Glomerular visceral epithelial cell (primary cell): ENCODE measurements at regions not wholly inside any gene's neighbourhood (a gene's known extent, or its start where the extent isn't known, plus 50 kb on each side); places are given as distances from the start of the nearest gene placed in this dataset.
A peak's percentile ranks its signal among the peaks of the same experiment; 100 is the strongest.

Experiments used
- DNase-seq: peaks from one replicate; pipeline ENCODE4 v3.0.0-alpha.2; 2016; ENCODE audit errors: extremely low spot score

GRCh38 chr5:124234022-124234769, 512.2 kb downstream of the ZNF608 start:
- no peak for DNase-seq

GRCh38 chr5:124232515-124232914, 513.9 kb downstream of the ZNF608 start:
- no peak for DNase-seq

DNA sequence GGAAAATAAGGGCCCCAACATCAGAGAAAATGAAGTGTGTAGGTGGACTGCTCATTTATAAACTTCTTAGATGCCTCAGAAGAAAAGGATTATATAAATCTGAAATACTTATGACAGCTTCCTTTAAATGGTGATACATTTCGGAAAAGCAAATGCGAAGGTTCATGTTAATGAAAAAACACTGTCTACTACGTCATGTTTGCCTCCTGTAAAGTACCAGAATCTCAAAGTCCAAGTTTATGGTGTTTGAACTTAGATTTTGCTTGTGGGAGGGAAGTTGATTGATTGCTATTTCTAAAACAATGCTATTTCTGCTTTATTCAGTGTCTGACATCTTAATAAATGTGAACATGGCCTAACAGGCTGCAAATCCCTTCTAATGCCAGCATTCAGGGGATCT, 514.6 kb downstream of the ZNF608 start:
- no peak for DNase-seq

GRCh38 chr5:124231230-124231629, 515.2 kb downstream of the ZNF608 start:
- no peak for DNase-seq

GRCh38 chr5:124230456-124230855, 516.0 kb downstream of the ZNF608 start:
- no peak for DNase-seq

GRCh38 chr5:124229352-124229751, 517.1 kb downstream of the ZNF608 start:
- DNase-seq: no peak

GRCh38 chr5:124227914-124228313, 518.5 kb downstream of the ZNF608 start:
- no peak for DNase-seq

GRCh38 chr5:124220418-124220817, 526.0 kb downstream of the ZNF608 start:
- DNase-seq: no peak

DNA sequence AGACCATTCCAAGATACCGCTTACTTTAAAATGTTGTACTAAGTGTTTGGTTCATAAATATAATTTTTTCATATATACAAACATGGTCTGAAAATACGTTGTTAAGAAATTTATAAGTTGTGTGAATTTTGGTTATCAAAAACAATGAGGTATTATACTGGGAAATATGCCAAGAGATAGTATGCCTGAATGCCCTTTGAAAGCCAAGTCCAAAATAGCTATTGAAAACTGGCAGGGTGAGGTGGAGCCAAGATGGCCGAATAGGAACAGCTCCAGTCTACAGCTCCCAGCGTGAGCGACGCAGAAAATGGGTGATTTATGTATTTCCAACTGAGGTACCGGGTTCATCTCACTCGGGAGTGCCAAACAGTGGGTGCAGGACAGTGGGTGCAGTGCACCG, 533.5 kb downstream of the ZNF608 start:
- no peak for DNase-seq

GRCh38 chr5:124210111-124210910, 536.1 kb downstream of the ZNF608 start:
- peak; percentile 11 for DNase-seq

DNA sequence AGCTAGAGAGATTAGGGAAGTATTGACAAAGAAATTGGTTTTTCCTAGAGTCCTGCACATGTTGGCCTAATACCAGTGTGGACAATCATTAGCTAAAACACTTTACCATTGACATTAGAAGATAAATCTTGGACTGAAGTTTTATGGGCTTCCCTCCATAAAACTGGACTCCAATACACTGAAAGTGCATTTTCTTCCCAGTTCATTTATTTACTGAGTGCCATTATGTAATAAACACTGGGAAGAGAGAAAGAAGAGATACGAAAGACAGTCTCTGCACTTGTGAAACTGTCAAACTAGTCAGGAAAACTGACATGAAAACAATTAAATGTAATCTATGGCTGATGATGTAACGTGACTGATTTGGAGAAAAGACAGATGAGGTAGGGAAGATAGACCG, 539.3 kb downstream of the ZNF608 start:
- no peak for DNase-seq

DNA sequence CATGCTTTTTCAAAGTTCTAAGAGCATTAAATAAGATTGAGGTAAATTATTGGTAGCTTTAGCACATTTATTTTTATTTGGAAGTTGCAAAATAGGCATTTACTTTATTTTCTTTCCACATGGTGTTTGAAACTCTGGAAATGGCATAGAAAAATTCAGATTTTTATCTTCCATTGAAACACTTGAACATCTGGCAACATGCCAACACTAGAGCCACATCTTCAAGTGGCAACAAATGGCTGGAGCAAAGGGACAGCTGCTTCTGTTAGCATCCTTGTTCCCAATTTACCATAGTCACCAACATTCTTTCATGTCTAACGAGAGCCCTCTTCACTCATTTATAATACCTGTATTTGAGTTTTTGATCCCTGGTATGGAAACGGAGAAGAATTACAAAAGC, 539.9 kb downstream of the ZNF608 start:
- DNase-seq: no peak

DNA sequence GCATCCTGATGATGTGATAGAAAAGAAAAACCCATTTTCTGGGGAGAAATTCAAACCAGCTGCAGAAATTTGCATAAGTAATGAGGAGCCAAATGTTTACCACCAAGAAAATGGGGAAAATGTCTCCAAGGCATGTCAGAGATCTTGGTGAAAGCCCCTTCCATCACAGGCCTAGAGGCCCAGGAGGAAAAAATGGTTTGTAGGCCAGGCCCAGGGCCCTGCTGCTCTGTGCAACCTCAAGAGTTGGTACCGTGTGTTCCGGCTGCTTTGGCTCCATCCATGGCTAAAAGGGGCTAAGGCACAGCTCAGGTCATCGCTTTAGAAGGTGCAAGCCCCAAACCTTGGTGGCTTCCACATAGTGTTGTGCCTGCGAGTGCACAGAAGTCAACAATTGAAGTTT, 543.1 kb downstream of the ZNF608 start:
- no peak for DNase-seq

DNA sequence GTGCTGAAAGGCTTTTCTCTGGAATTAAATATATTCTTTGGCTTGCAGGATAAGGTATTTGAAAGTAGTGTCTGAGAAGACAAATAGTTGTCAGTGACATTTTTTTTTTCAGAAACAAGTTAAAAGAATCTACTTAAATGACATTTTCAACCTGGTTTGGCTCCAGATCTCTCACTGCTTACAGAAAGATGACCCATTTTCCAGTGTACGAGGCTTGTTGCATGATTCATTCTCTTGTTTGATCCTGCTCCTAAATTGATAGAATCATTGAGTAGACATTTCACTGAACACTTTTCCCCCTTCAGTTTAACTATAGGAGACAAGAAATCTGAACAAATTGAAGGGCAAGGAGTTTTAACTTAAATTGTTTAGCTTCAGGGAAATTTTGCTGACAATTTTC, 546.1 kb downstream of the ZNF608 start:
- DNase-seq: no peak

- DNase-seq: no peak
These were observed 546.5 kb downstream of the ZNF608 start for GRCh38 chr5:124199893-124200292.

- DNase-seq: no peak
These were observed 551.0 kb downstream of the ZNF608 start for GRCh38 chr5:124195411-124195810.

- DNase-seq: no peak
These were observed 552.2 kb downstream of the ZNF608 start for GRCh38 chr5:124194282-124194681.

DNA sequence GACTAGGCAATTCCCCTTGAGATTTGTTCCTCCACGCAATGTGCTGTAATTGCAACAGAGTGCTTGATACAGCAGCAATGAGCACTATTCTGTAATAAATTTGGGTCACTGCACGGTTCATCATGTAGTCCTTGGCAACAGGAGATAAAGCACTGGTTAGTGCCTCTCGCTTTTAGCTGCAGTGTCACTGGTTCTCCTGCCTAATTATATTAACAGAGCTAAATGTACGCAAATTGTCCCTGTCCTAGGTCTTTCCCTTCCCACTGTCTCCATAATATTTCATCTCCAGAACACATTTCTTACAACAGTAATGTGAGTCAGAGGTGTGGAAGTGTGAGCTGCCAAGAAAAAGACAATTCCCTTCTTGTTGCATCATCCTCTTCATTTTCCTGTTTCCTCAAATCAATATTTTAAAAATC, 553.1 kb downstream of the ZNF608 start:
- no peak for DNase-seq

DNA sequence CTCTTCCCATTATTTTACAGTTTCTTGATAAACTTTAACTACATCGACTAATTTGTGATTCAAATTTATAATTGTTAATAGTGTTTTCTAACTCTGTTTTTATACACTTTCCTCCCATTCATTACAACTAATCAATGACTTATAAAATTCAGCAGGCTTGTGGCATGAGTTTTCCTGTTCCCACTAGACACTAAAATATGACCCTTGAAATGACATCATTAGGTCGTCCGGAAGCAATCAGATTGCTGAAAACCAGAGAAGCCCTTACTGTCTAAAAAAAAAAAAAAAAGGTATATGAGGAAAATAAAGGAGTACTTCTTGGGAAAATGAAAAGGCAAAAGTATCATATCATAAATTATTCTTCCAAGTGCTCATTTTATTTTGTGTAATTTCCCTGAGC, 553.7 kb downstream of the ZNF608 start:
- no peak for DNase-seq

GRCh38 chr5:124185716-124186115, 560.7 kb downstream of the ZNF608 start:
- no peak for DNase-seq

GRCh38 chr5:124182133-124182532, 564.3 kb downstream of the ZNF608 start:
- DNase-seq: no peak

DNA sequence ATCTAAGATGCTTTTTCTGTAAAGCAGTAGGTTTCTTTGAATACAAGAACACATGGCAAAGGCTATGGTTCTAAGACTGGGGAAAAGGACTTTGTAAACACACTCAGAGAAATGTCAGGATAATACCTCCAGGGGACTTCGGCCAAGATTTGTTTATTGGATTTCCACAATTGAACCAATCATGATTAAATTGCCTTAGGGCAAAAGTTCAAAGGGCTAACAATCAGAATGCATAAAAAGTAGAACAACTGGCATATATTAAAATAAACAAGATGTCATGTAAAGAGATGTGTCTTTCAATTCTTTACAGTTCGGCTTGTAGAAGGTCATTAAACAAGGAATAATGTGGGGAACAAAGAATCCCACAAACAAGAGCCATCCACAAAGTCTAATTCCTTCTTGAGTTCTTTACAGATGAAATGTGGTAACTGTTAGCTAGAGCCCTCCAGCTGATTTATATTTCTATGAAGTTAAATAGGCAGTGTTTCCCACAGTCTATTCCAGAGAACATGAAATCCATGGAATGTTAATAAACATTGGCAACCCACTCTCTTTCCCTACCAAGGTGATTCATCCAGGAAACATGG, 565.5 kb downstream of the ZNF608 start:
- DNase-seq: no peak

DNA sequence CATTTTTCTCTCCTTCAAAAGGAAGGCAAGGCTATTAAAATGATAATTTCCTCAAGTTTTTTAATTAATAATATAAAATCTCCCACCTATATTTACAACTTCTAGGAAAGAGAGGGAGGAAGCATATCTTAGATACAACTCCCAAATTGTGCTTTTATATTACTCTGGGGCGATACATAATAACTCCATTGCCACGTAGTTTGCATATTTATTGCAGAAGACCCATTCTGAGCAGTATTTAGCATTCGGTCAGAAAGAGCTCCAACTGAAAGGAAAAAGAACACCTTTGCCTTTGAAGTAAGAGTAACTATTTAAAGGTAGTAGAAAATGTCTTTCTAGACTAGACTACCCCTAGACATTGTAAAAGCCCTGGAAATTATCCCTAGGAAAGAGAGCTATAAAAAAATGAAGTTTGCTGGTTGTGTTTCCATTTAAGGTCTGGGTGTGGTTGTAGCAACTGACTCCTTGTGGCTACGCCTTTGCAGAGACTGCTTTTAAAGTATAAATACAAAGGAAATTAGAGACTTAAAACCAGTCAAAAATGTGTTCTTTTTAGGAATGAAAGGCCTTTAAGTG, 566.1 kb downstream of the ZNF608 start:
- no peak for DNase-seq
